Uterus (tissue), 2 donors: ENCODE measurements at regions not wholly inside any gene's neighbourhood (a gene's known extent, or its start where the extent isn't known, plus 50 kb on each side); places are given as distances from the start of the nearest gene placed in this dataset.

ENCODE experiments used
- CTCF ChIP-seq, 4 experiments: fragments of 200-600 bp in 2 of 4; fragments of 450-650 bp in 2 of 4; sonication (generic) in 2 of 4; IDR thresholded peaks; one replicate each; pipeline ENCODE4 v1.5.1; 2016 to 2019; ENCODE audit warnings: antibody characterized with exemption in 4 of 4, mild to moderate bottlenecking in 2 of 4, moderate library complexity in 1 of 4
- POLR2A ChIP-seq, 2 donors: fragments of 450-650 bp; IDR thresholded peaks; one replicate each; pipeline ENCODE4 v1.6.1; 2016; ENCODE audit warnings: antibody characterized with exemption in 2 of 2, mild to moderate bottlenecking in 1 of 2, moderate library complexity in 1 of 2

GRCh38 chr3:144487011-144487410 lies 515.4 kb downstream of the DIPK2A start:
- TF ChIP-seq POLR2A (IDR thresholded peaks at IDR 0.05) (no peak), CTCF (IDR thresholded peaks at IDR 0.05) (no peak)
